GM12892 (cell line): ENCODE measurements at regions not wholly inside any gene's neighbourhood (a gene's known extent, or its start where the extent isn't known, plus 50 kb on each side); places are given as distances from the start of the nearest gene placed in this dataset.

ENCODE experiments used
- POLR2AphosphoS5 ChIP-seq: IDR thresholded peaks from 2 replicates; pipeline ENCODE4 v1.6.1; 2011; ENCODE audit warnings: low read depth, low read length, control low read depth
- TAF1 ChIP-seq: IDR thresholded peaks from 2 replicates; pipeline ENCODE4 v1.6.1; 2011; ENCODE audit warnings: low read depth, mild to moderate bottlenecking, control low read depth, low read length, borderline replicate concordance

GRCh38 chr4:128549636-128550035 lies 259.9 kb upstream of the JADE1 start:
- no peak for TF ChIP-seq POLR2AphosphoS5
- TF ChIP-seq TAF1: no peak
